ENCODE measurements at regions not wholly inside any gene's neighbourhood (a gene's known extent, or its start where the extent isn't known, plus 50 kb on each side); places are given as distances from the start of the nearest gene placed in this dataset.

DNA sequence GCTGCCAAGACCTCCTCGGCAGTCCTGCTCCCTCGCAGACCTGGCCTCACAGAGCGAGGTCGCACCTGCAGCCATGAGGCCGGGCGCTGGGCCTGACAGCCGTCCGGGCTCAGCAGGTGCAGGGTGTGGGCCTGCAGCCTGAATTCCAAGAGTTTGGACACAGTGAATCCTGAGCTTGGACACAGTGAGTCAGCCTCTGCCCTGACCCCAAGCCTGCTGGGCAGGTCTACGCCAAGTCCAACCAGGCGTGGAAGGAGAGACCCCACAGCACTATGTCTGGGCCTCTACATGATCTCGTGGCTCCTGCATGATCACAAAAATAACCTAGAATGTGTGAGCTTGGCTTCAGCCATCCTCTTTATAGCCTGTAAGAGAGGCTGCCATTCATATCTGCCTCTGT lies 121.0 kb downstream of the C16orf95 start:
- TF ChIP-seq POLR2A (IDR thresholded peaks at IDR 0.05; ENCODE audit: low read length) (no peak), GATA1 (IDR thresholded peaks at IDR 0.05; ENCODE audit: low read depth, low read length) (no peak)

Data from erythroblast (primary cell).